ENCODE measurements at regions not wholly inside any gene's neighbourhood (a gene's known extent, or its start where the extent isn't known, plus 50 kb on each side); places are given as distances from the start of the nearest gene placed in this dataset.

DNA sequence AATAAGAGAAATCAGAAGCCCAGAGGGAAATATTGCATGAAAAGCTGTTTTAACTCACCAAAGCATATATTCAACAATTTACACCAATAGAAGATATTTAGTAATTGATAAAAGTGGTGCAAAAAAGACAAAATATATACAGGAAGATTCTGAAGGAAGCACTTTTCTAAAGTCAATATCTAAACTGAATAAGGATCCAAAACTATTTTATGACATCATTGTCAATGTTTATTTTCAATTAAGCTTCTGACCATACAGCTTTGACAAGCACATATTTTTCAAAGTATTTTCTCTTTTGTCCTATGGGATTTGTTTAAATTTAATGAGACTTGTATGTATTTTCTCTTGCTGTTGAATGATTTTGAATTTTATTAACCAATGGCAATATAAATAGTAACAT lies 1716.1 kb downstream of the OLFM4 start:
- no peak for TF ChIP-seq CTCF (IDR thresholded peaks at IDR 0.05)
- TF ChIP-seq EZH2 (IDR thresholded peaks at IDR 0.05; ENCODE audit: borderline replicate concordance, insufficient read depth, low read depth, low read length, poor library complexity, severe bottlenecking): no peak

All from B cell (primary cell).